ENCODE measurements at regions not wholly inside any gene's neighbourhood (a gene's known extent, or its start where the extent isn't known, plus 50 kb on each side); places are given as distances from the start of the nearest gene placed in this dataset.

DNA sequence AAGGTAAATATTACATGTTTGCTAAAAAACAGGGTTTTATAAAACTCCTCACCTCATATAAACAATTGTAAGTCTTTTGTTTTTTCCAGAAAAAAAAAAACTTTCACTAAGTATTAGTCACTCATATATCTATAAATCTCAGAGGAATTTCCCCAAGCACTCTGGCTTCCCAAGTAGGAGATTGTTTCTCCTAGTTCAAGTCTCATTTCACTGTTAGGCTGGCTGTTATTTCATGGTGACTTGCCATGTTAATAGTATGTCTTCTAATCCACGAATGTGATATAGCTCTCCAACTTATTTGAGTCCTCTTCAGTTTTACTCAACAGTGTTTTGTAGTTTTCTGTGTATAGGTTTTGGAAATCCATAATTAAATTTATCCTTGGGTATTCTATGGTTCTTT lies 61.6 kb downstream of the CAPZA3 start:
- Histone ChIP-seq H3K4me3 (ENCODE audit: low read length, poor library complexity, severe bottlenecking) (no peak overlapping the region), H3K4me1 (ENCODE audit: insufficient read depth, low read length, poor library complexity, severe bottlenecking) (no peaks in the 10 kb centered on the region), H3K36me3 (ENCODE audit: insufficient read depth, low read length) (no peaks in the 10 kb centered on the region), H3K79me2 (ENCODE audit: insufficient read depth, low read length) (no peaks in the 10 kb centered on the region), H4K20me1 (ENCODE audit: insufficient read depth, low read length, poor library complexity, severe bottlenecking) (no peaks in the 10 kb centered on the region), H3K9ac (ENCODE audit: low read depth, low read length, poor library complexity, severe bottlenecking) (no peak overlapping the region), H3K27me3 (ENCODE audit: insufficient read depth, low read length, poor library complexity, severe bottlenecking) (no peaks in the 10 kb centered on the region), H2AFZ (ENCODE audit: low read length) (no peak overlapping the region), H3K4me2 (ENCODE audit: low read depth, low read length, poor library complexity, severe bottlenecking) (no peak overlapping the region), H3K9me2 (replicated peaks; ENCODE audit: low read depth, low read length) (no peaks in the 10 kb centered on the region), H3F3A (ENCODE audit: low read depth) (no peaks in the 10 kb centered on the region), H3K9me3 (ENCODE audit: insufficient read depth, low read depth, low read length) (no peaks in the 10 kb centered on the region)
- TF ChIP-seq EZH2phosphoT487 (IDR thresholded peaks at IDR 0.05; ENCODE audit: borderline replicate concordance) = no peak
- TF ChIP-seq, protein P1, sequence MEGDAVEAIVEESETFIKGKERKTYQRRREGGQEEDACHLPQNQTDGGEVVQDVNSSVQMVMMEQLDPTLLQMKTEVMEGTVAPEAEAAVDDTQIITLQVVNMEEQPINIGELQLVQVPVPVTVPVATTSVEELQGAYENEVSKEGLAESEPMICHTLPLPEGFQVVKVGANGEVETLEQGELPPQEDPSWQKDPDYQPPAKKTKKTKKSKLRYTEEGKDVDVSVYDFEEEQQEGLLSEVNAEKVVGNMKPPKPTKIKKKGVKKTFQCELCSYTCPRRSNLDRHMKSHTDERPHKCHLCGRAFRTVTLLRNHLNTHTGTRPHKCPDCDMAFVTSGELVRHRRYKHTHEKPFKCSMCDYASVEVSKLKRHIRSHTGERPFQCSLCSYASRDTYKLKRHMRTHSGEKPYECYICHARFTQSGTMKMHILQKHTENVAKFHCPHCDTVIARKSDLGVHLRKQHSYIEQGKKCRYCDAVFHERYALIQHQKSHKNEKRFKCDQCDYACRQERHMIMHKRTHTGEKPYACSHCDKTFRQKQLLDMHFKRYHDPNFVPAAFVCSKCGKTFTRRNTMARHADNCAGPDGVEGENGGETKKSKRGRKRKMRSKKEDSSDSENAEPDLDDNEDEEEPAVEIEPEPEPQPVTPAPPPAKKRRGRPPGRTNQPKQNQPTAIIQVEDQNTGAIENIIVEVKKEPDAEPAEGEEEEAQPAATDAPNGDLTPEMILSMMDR (conservative IDR thresholded peaks at IDR 0.05; ENCODE audit: low read length) = no peak

DNA sequence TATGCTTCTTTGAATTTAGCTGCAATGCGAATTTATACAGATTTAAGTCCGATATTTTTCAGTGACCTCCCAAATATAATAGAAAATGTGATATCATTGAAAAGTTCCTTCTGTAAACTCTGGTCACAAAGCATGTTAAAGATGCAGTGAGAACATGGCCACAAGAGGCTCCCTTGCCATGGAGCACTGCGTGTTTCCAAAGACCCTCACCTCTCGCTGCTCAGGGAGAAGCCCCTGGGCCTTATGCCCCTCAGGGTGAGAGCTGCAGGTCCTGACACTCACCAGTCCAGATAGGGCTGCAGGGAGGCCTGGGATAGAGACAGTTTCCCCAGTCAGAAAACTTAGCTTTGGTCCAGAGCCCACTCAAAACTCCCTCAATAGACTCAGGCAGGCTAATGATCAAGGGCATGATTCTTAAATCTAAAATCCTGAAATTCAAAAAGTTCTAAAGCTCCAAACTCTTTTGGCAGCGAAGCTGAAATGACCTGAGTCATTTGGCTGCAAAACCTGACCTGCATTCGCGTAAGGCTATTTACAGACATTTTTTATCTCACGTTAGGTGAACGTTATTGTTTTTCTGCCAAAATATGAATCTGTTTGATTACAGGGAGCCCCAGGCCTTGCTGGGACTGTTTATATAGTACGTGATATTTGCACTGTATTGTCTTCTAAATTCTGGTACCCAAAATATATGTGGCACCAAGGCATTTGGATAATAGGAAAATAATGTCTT lies 67.8 kb downstream of the CAPZA3 start:
- TF ChIP-seq EZH2phosphoT487 (IDR thresholded peaks at IDR 0.05; ENCODE audit: borderline replicate concordance) = no peak
- TF ChIP-seq, protein P1 (conservative IDR thresholded peaks at IDR 0.05; ENCODE audit: low read length) = no peak
- Histone ChIP-seq H3K27me3 (ENCODE audit: insufficient read depth, low read length, poor library complexity, severe bottlenecking) (no peaks in the 10 kb centered on the region), H3K9me2 (replicated peaks; ENCODE audit: low read depth, low read length) (no peaks in the 10 kb centered on the region), H3F3A (ENCODE audit: low read depth) (no peaks in the 10 kb centered on the region), H3K4me3 (ENCODE audit: low read length, poor library complexity, severe bottlenecking) (no peak overlapping the region), H2AFZ (ENCODE audit: low read length) (no peak overlapping the region), H3K4me1 (ENCODE audit: insufficient read depth, low read length, poor library complexity, severe bottlenecking) (no peaks in the 10 kb centered on the region), H3K36me3 (ENCODE audit: insufficient read depth, low read length) (no peaks in the 10 kb centered on the region), H3K9ac (ENCODE audit: low read depth, low read length, poor library complexity, severe bottlenecking) (no peak overlapping the region), H3K9me3 (ENCODE audit: insufficient read depth, low read depth, low read length) (no peaks in the 10 kb centered on the region), H3K4me2 (ENCODE audit: low read depth, low read length, poor library complexity, severe bottlenecking) (no peak overlapping the region), H4K20me1 (ENCODE audit: insufficient read depth, low read length, poor library complexity, severe bottlenecking) (no peaks in the 10 kb centered on the region), H3K79me2 (ENCODE audit: insufficient read depth, low read length) (no peaks in the 10 kb centered on the region)

DNA sequence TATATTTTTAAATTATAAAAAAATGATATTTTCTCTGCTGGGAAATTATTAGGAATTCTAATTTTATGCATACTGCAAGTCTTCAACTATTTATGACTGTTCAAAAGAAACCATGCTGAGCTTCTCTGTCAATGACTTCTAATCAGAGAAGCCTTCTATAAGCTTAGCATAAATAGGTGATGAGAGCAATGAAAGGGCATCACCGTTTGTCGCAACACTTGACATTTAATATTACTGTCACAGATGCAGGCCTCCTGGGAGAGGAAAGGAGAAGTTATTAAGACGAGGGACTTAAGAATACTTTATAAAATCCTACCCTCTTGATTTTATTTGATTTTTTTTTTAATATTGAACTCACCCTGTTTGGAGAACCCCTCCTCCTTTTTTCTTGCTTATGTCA lies 69.8 kb downstream of the CAPZA3 start:
- H2AFZ ChIP-seq (ENCODE audit: low read length) = no peak overlapping the region
- H3K9me3 ChIP-seq (ENCODE audit: insufficient read depth, low read depth, low read length) = no peaks in the 10 kb centered on the region
- TF ChIP-seq, protein P1 (conservative IDR thresholded peaks at IDR 0.05; ENCODE audit: low read length) = no peak
- TF ChIP-seq EZH2phosphoT487 (IDR thresholded peaks at IDR 0.05; ENCODE audit: borderline replicate concordance) = no peak
- H4K20me1 ChIP-seq (ENCODE audit: insufficient read depth, low read length, poor library complexity, severe bottlenecking) = no peaks in the 10 kb centered on the region
- H3K9ac ChIP-seq (ENCODE audit: low read depth, low read length, poor library complexity, severe bottlenecking) = no peak overlapping the region
- H3K9me2 ChIP-seq (replicated peaks; ENCODE audit: low read depth, low read length) = no peaks in the 10 kb centered on the region
- H3K4me3 ChIP-seq (ENCODE audit: low read length, poor library complexity, severe bottlenecking) = no peak overlapping the region
- H3K36me3 ChIP-seq (ENCODE audit: insufficient read depth, low read length) = no peaks in the 10 kb centered on the region
- no peak overlapping the region for H3K4me2 ChIP-seq (ENCODE audit: low read depth, low read length, poor library complexity, severe bottlenecking)
- no peaks in the 10 kb centered on the region for H3F3A ChIP-seq (ENCODE audit: low read depth)
- H3K4me1 ChIP-seq (ENCODE audit: insufficient read depth, low read length, poor library complexity, severe bottlenecking) = no peaks in the 10 kb centered on the region
- no peaks in the 10 kb centered on the region for H3K27me3 ChIP-seq (ENCODE audit: insufficient read depth, low read length, poor library complexity, severe bottlenecking)
- no peaks in the 10 kb centered on the region for H3K79me2 ChIP-seq (ENCODE audit: insufficient read depth, low read length)

All from Loucy (cell line).